ENCODE measurements at regions not wholly inside any gene's neighbourhood (a gene's known extent, or its start where the extent isn't known, plus 50 kb on each side); places are given as distances from the start of the nearest gene placed in this dataset.

- Histone ChIP-seq H3K4me3 (ENCODE audit: insufficient read depth, low read depth, low read length) (no peak overlapping the region), H3K27me3 (ENCODE audit: insufficient read depth, low read length) (no peaks in the 10 kb centered on the region), H2AFZ (ENCODE audit: low read depth, low read length) (no peak overlapping the region), H3K79me2 (ENCODE audit: insufficient read depth, low read length) (no peaks in the 10 kb centered on the region), H3K27ac (ENCODE audit: low read depth, low read length) (no peak overlapping the region), H3K9me3 (ENCODE audit: insufficient read depth, low read depth, low read length) (no peaks in the 10 kb centered on the region), H3K4me1 (ENCODE audit: insufficient read depth, low read length) (no peaks in the 10 kb centered on the region), H3K9ac (ENCODE audit: low read length) (no peak overlapping the region), H3K36me3 (ENCODE audit: insufficient read depth, low read length) (no peaks in the 10 kb centered on the region), H3K4me2 (ENCODE audit: low read length) (no peak overlapping the region), H4K20me1 (ENCODE audit: insufficient read depth, low read length) (no peaks in the 10 kb centered on the region)
- Mint-ChIP-seq H3K4me1 (ENCODE audit: low read depth, unreplicated experiment) (no peaks in the 10 kb centered on the region), H3K9me3 (ENCODE audit: unreplicated experiment) (no peaks in the 10 kb centered on the region), H3K4me3 (ENCODE audit: unreplicated experiment) (no peak overlapping the region), H3K27me3 (ENCODE audit: low read depth, unreplicated experiment) (no peaks in the 10 kb centered on the region), H3K27ac (ENCODE audit: unreplicated experiment) (no peak overlapping the region), H3K36me3 (ENCODE audit: low read depth, unreplicated experiment) (no peaks in the 10 kb centered on the region)
- DNase-seq (ENCODE audit: low read depth): no peak
- no peak for TF ChIP-seq EZH2 (IDR thresholded peaks at IDR 0.05; ENCODE audit: insufficient read depth, low read length)
- no peak for TF ChIP-seq CTCF (IDR thresholded peaks at IDR 0.05; ENCODE audit: insufficient read depth, low read depth, low read length)
- no peak for FAIRE-seq
Measured at GRCh38 chr12:86838260-86838659, 582.1 kb upstream of the MGAT4C start.

GRCh38 chr12:86837246-86837645 lies 581.1 kb upstream of the MGAT4C start:
- Mint-ChIP-seq H3K27me3 (ENCODE audit: low read depth, unreplicated experiment) (no peaks in the 10 kb centered on the region), H3K27ac (ENCODE audit: unreplicated experiment) (no peak overlapping the region), H3K36me3 (ENCODE audit: low read depth, unreplicated experiment) (no peaks in the 10 kb centered on the region), H3K9me3 (ENCODE audit: unreplicated experiment) (no peaks in the 10 kb centered on the region), H3K4me1 (ENCODE audit: low read depth, unreplicated experiment) (no peaks in the 10 kb centered on the region), H3K4me3 (ENCODE audit: unreplicated experiment) (no peak overlapping the region)
- Histone ChIP-seq H3K27me3 (ENCODE audit: insufficient read depth, low read length) (no peaks in the 10 kb centered on the region), H3K36me3 (ENCODE audit: insufficient read depth, low read length) (no peaks in the 10 kb centered on the region), H2AFZ (ENCODE audit: low read depth, low read length) (no peak overlapping the region), H3K4me3 (ENCODE audit: insufficient read depth, low read depth, low read length) (no peak overlapping the region), H3K9ac (ENCODE audit: low read length) (no peak overlapping the region), H4K20me1 (ENCODE audit: insufficient read depth, low read length) (no peaks in the 10 kb centered on the region), H3K4me2 (ENCODE audit: low read length) (no peak overlapping the region), H3K9me3 (ENCODE audit: insufficient read depth, low read depth, low read length) (no peaks in the 10 kb centered on the region), H3K27ac (ENCODE audit: low read depth, low read length) (no peak overlapping the region), H3K4me1 (ENCODE audit: insufficient read depth, low read length) (no peaks in the 10 kb centered on the region), H3K79me2 (ENCODE audit: insufficient read depth, low read length) (no peaks in the 10 kb centered on the region)
- TF ChIP-seq EZH2 (IDR thresholded peaks at IDR 0.05; ENCODE audit: insufficient read depth, low read length) (no peak), CTCF (IDR thresholded peaks at IDR 0.05; ENCODE audit: insufficient read depth, low read depth, low read length) (no peak)
- FAIRE-seq (no peak), DNase-seq (ENCODE audit: low read depth) (no peak)

- Histone ChIP-seq H3K4me3 (ENCODE audit: insufficient read depth, low read depth, low read length) (no peak overlapping the region), H3K4me1 (ENCODE audit: insufficient read depth, low read length) (no peaks in the 10 kb centered on the region), H3K9ac (ENCODE audit: low read length) (no peak overlapping the region), H3K27ac (ENCODE audit: low read depth, low read length) (no peak overlapping the region), H3K4me2 (ENCODE audit: low read length) (no peak overlapping the region), H2AFZ (ENCODE audit: low read depth, low read length) (no peak overlapping the region), H3K79me2 (ENCODE audit: insufficient read depth, low read length) (no peaks in the 10 kb centered on the region), H3K9me3 (ENCODE audit: insufficient read depth, low read depth, low read length) (no peaks in the 10 kb centered on the region), H3K36me3 (ENCODE audit: insufficient read depth, low read length) (no peaks in the 10 kb centered on the region), H3K27me3 (ENCODE audit: insufficient read depth, low read length) (no peaks in the 10 kb centered on the region), H4K20me1 (ENCODE audit: insufficient read depth, low read length) (no peaks in the 10 kb centered on the region)
- FAIRE-seq (no peak), DNase-seq (ENCODE audit: low read depth) (no peak)
- H3K27me3 Mint-ChIP-seq (ENCODE audit: low read depth, unreplicated experiment): no peaks in the 10 kb centered on the region
- H3K36me3 Mint-ChIP-seq (ENCODE audit: low read depth, unreplicated experiment): no peaks in the 10 kb centered on the region
- TF ChIP-seq EZH2 (IDR thresholded peaks at IDR 0.05; ENCODE audit: insufficient read depth, low read length): no peak
- TF ChIP-seq CTCF (IDR thresholded peaks at IDR 0.05; ENCODE audit: insufficient read depth, low read depth, low read length): no peak
- no peak overlapping the region for H3K4me3 Mint-ChIP-seq (ENCODE audit: unreplicated experiment)
- H3K4me1 Mint-ChIP-seq (ENCODE audit: low read depth, unreplicated experiment): no peaks in the 10 kb centered on the region
- no peaks in the 10 kb centered on the region for H3K9me3 Mint-ChIP-seq (ENCODE audit: unreplicated experiment)
- H3K27ac Mint-ChIP-seq (ENCODE audit: unreplicated experiment): no peak overlapping the region
Measured at GRCh38 chr12:86834217-86834616, 578.0 kb upstream of the MGAT4C start.

Measured in astrocyte (in vitro differentiated cells and primary cell).